Mucosa of stomach (tissue), 1 donor: ENCODE measurements at regions not wholly inside any gene's neighbourhood (a gene's known extent, or its start where the extent isn't known, plus 50 kb on each side); places are given as distances from the start of the nearest gene placed in this dataset.
"Not testable (repeated sequence)": the region's sequence is repeated elsewhere in the genome, so short reads cannot be mapped to it uniquely, and the experiment has no call there.

Experiments used
- H3K27me3 ChIP-seq: one replicate; pipeline ENCODE4 v1.7.0; 2013; ENCODE audit warnings: mild to moderate bottlenecking, low read length; ENCODE audit not compliant: control insufficient read depth, insufficient read depth
- H3K36me3 ChIP-seq: one replicate; pipeline ENCODE4 v1.7.0; 2013; ENCODE audit warnings: low read length; ENCODE audit not compliant: control insufficient read depth, insufficient read depth
- H3K4me1 ChIP-seq: one replicate; pipeline ENCODE4 v1.7.0; 2013; ENCODE audit warnings: mild to moderate bottlenecking, low read length; ENCODE audit not compliant: control insufficient read depth, insufficient read depth
- H3K4me3 ChIP-seq: one replicate; pipeline ENCODE4 v1.7.0; 2013; ENCODE audit warnings: low read length
- H3K9ac ChIP-seq: one replicate; pipeline ENCODE4 v1.7.0; 2013; ENCODE audit warnings: mild to moderate bottlenecking, low read length, moderate library complexity
- H3K9me3 ChIP-seq: one replicate; pipeline ENCODE4 v1.7.0; 2013; ENCODE audit warnings: mild to moderate bottlenecking, low read length, moderate library complexity; ENCODE audit not compliant: control insufficient read depth
- donor health status: Pancreatic carcinoma.

- Histone ChIP-seq H3K36me3 (no peaks in the 10 kb centered on the region), H3K4me1 (no peaks in the 10 kb centered on the region), H3K4me3 (no peak overlapping the region), H3K9me3 (no peaks in the 10 kb centered on the region), H3K9ac (no peak overlapping the region), H3K27me3 (no peaks in the 10 kb centered on the region)
These were observed 169.5 kb upstream of the SSTR1 start for GRCh38 chr14:38038171-38038570.

DNA sequence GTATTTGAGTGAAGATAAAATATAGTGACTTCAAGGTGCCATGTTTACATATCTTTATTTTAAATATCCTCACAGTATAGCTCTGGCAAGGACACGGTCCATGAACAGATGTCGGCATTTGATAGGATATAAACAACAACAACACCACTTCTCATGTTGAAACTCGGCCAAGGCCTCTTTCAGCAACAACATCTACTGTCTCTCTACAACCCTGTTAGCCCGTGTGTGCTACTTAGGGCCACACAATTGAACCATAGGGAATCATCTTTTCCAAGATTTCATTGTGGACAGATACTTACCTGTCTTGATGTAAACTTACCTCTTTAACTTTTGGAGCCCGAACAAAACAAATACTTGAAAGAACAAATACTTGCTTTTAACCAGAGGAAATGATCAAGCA is 168.7 kb upstream of the SSTR1 start:
- Histone ChIP-seq H3K4me3 (no peak overlapping the region), H3K36me3 (no peaks in the 10 kb centered on the region), H3K9ac (no peak overlapping the region), H3K9me3 (no peaks in the 10 kb centered on the region), H3K4me1 (no peaks in the 10 kb centered on the region), H3K27me3 (no peaks in the 10 kb centered on the region)

GRCh38 chr14:38039496-38039895 is 168.2 kb upstream of the SSTR1 start:
- H3K27me3 ChIP-seq, result no peaks in the 10 kb centered on the region
- H3K4me3 ChIP-seq, result no peak overlapping the region
- H3K9ac ChIP-seq, result no peak overlapping the region
- H3K4me1 ChIP-seq, result no peaks in the 10 kb centered on the region
- no peaks in the 10 kb centered on the region for H3K36me3 ChIP-seq
- no peaks in the 10 kb centered on the region for H3K9me3 ChIP-seq

- H3K9ac ChIP-seq, result no peak overlapping the region
- no peaks in the 10 kb centered on the region for H3K9me3 ChIP-seq
- H3K4me1 ChIP-seq, result no peaks in the 10 kb centered on the region
- H3K4me3 ChIP-seq, result no peak overlapping the region
- H3K27me3 ChIP-seq, result no peaks in the 10 kb centered on the region
- no peaks in the 10 kb centered on the region for H3K36me3 ChIP-seq
These were observed 167.3 kb upstream of the SSTR1 start for GRCh38 chr14:38040411-38040810.

DNA sequence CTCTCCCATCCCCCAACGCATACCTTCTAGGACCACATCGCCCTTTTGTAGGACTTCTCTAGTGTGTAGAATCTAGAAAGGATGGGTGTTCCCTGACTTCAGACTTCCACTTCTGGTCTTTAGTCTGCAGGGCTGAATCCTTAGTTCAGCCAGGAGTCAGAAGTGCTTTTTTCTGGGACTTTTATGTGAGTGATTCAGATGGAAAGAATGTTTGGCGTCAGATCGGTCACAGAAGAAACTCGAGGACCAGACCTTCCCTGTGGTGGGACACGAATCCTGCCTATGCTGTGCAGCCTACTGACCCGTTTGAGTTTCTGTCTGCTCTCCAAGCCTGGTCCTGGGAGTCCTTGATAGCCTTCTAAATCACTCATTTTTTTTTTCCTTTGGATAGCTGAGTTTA is 165.4 kb upstream of the SSTR1 start:
- Histone ChIP-seq H3K4me3 (no peak overlapping the region), H3K9me3 (no peaks in the 10 kb centered on the region), H3K36me3 (no peaks in the 10 kb centered on the region), H3K27me3 (no peaks in the 10 kb centered on the region), H3K9ac (no peak overlapping the region), H3K4me1 (no peaks in the 10 kb centered on the region)

DNA sequence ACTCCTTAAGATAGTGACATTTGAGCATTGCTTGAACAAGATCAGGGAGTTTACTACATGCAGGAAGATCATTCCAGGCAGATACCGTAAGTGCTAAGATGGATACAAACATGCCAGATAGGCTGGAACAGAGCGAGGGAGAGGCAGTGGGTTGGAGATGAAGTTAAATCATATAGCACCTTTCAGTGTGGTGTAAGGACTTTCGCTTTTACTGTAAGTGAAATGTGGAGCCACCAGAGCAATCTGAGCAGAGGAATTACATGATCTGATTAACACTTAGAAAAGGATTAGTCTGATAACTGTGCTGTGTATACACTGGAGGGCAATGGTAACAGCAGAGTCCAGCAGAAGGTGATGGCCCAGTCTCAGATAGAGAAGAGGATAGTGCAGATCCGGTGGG is 163.0 kb upstream of the SSTR1 start:
- Histone ChIP-seq H3K4me1 (no peaks in the 10 kb centered on the region), H3K9ac (no peak overlapping the region), H3K27me3 (no peaks in the 10 kb centered on the region), H3K4me3 (no peak overlapping the region), H3K36me3 (no peaks in the 10 kb centered on the region), H3K9me3 (no peaks in the 10 kb centered on the region)

- Histone ChIP-seq H3K4me3 (no peak overlapping the region), H3K4me1 (no peaks in the 10 kb centered on the region), H3K36me3 (no peaks in the 10 kb centered on the region), H3K9ac (no peak overlapping the region), H3K27me3 (no peaks in the 10 kb centered on the region), H3K9me3 (no peaks in the 10 kb centered on the region)
These were observed 162.2 kb upstream of the SSTR1 start for GRCh38 chr14:38045461-38045860.

- Histone ChIP-seq H3K4me1 (no peaks in the 10 kb centered on the region), H3K4me3 (no peak overlapping the region), H3K9me3 (no peaks in the 10 kb centered on the region), H3K27me3 (no peaks in the 10 kb centered on the region), H3K36me3 (no peaks in the 10 kb centered on the region), H3K9ac (no peak overlapping the region)
These were observed 161.5 kb upstream of the SSTR1 start for GRCh38 chr14:38046160-38046559.

DNA sequence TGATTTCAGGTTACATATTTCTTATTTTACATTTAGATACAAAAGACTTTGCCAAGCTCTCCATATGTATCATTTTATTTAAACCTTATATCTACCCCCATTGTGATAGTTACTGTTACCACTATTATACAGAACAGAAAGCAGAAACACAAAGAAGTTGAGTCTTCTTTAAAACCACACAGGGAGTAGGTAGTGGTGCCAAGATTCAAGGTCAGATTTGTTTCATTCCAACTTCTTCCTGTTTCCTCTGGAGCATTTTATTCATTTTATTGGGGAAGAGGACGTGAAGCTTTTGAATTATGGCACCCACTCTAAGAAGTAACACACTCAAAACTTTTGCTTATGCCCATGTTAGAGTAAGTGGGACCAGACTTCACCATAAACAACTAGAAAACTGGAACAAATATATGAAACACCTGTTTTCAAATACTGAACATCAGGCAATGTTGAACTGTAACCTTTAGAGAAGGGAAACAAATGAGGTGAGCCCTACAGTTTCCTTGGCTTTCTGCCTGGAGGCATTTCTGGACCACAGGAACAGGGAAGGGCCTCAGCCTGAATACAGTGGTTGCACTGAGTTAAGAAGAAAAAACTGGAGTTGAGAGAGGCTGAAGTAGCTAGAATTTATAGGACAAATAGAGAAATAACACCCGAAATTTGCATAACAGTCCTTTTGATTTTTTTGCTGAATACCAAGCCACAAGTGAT is 160.4 kb upstream of the SSTR1 start:
- Histone ChIP-seq H3K27me3 (no peaks in the 10 kb centered on the region), H3K4me3 (no peak overlapping the region), H3K9ac (no peak overlapping the region), H3K36me3 (no peaks in the 10 kb centered on the region), H3K4me1 (no peaks in the 10 kb centered on the region), H3K9me3 (no peaks in the 10 kb centered on the region)

DNA sequence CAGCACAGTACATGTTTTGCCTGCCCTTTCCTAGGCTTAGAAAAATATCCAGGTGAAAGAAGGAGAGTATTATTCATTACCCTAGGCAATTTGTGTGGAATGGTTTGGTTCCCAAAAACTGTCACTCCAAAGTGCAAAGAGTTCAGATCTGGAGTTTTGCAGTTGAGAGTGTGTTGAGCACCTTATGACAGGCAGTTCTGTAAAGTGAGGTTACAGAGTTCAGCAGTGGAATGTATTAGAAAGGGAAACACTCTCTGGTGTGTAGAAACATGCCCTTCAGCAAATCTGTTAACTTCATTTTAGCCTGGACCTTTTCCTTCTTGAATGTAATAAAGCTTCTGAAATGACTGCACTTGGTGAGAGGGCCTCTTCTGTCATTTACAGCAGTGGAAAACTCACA is 154.0 kb upstream of the SSTR1 start:
- no peaks in the 10 kb centered on the region for H3K27me3 ChIP-seq
- H3K4me1 ChIP-seq, result no peaks in the 10 kb centered on the region
- H3K9me3 ChIP-seq, result no peaks in the 10 kb centered on the region
- H3K4me3 ChIP-seq, result no peak overlapping the region
- no peaks in the 10 kb centered on the region for H3K36me3 ChIP-seq
- H3K9ac ChIP-seq, result no peak overlapping the region

DNA sequence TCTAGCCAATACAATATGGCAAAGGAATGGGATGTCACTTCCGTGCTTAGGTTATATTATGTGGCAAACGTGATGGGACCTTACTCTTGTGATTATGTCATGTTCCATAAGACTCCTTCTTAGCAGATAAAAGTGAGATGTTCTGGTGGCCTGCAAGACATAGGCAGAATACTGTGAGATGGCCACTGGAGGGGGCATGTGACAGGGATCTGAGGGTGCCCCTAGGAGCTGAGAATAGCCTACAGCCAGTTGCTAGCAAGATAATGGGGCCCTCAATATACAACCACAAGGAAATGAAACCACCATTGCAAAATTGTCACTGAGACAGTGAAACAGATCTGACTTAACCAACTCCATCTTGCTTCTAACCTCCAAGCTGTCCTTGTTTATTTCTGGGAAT is 151.4 kb upstream of the SSTR1 start:
- Histone ChIP-seq H3K4me1 (no peaks in the 10 kb centered on the region), H3K9me3 (no peaks in the 10 kb centered on the region), H3K36me3 (no peaks in the 10 kb centered on the region), H3K27me3 (no peaks in the 10 kb centered on the region), H3K9ac (no peak overlapping the region), H3K4me3 (no peak overlapping the region)

DNA sequence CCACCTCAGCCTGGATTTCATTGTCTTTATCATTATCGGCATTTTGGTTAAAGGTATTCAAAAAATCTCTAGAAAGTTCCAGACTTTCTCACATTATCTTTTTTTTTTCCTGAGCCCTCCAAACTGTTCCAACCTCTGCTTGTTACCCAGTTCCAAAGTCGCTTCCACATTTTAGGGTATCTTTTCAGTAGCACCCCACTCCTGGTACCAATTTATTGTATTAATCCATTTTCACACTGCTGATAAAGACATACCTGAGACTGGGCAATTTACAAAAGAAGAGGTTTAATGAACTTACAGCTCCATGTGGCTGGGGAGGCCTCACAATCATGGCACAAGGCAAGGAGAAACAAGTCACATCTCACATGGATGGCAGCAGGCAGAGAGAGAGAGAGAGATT is 145.5 kb upstream of the SSTR1 start:
- H3K9ac ChIP-seq, H3K36me3 ChIP-seq, H3K4me3 ChIP-seq, H3K4me1 ChIP-seq, H3K27me3 ChIP-seq, H3K9me3 ChIP-seq: not testable (repeated sequence)

DNA sequence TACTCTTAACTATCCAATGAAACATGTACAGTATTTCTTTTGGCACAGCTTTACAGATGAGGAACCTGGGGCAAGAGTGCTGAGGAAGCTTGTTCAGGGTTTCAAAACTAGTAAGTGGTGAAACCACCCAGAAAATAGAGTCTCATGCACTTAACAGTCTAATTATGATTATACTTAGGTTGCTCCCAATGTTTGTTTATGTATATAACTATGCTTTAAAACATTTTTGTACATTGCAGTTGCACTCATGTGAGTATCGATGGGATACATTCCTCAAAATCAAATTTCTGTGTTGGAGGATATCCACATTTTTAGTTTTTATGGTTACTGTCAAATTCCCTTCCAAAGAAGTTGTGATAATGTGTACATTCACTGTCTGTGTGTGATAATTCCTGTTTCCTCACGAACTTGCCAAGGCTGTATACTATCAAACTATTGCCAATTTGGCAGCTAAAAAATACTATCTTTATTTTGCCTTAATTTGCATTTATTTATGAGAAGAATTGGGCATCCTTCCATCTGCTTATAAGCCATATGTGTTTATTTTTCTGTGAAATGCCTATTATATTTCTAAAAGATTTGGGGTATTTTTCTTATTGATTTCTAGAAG is 143.9 kb upstream of the SSTR1 start:
- no peaks in the 10 kb centered on the region for H3K36me3 ChIP-seq
- H3K4me1 ChIP-seq, result no peaks in the 10 kb centered on the region
- H3K27me3 ChIP-seq, result no peaks in the 10 kb centered on the region
- H3K9me3 ChIP-seq, result no peaks in the 10 kb centered on the region
- H3K9ac ChIP-seq, result no peak overlapping the region
- H3K4me3 ChIP-seq, result no peak overlapping the region
